ENCODE measurements at regions not wholly inside any gene's neighbourhood (a gene's known extent, or its start where the extent isn't known, plus 50 kb on each side); places are given as distances from the start of the nearest gene placed in this dataset.

DNA sequence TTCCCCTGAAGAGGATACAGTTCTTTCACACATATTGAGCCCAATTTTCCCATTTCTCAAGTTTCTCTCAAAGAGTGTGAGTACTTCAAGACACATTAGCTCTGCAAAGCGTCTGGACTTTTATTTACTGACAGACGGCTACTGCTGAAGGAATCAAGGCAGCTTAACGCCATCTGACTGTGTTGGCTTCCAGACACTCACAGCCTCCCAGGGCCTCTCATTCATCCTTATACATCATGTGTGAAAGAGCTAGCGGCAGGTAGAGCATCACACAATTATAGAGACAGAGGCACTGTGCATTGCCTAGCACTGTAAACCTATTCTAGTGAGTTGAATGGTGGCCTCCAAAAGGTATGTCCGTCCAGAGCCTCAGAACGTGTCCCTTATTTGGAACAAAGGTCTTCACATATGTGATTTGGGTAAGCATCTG is 284.1 kb upstream of the STT3B start:
- TF ChIP-seq, protein P1, sequence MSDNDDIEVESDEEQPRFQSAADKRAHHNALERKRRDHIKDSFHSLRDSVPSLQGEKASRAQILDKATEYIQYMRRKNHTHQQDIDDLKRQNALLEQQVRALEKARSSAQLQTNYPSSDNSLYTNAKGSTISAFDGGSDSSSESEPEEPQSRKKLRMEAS (IDR thresholded peaks at IDR 0.05): no peak
- TF ChIP-seq EZH2phosphoT487 (IDR thresholded peaks at IDR 0.05; ENCODE audit: borderline replicate concordance) (no peak), YY1 (IDR thresholded peaks at IDR 0.05; ENCODE audit: extremely low read depth, insufficient replicate concordance, low read depth, low read length) (no peak), POLR2AphosphoS5 (IDR thresholded peaks at IDR 0.05; ENCODE audit: low read depth, low read length) (no peak), TCF7L2 (IDR thresholded peaks at IDR 0.05; ENCODE audit: borderline replicate concordance, extremely low read depth, insufficient read depth, insufficient read length) (no peak), EGR1 (IDR thresholded peaks at IDR 0.05; ENCODE audit: low read depth) (no peak), FOSL1 (IDR thresholded peaks at IDR 0.05; ENCODE audit: low read depth) (no peak), EZH2 (IDR thresholded peaks at IDR 0.05) (no peak), SP1 (IDR thresholded peaks at IDR 0.05; ENCODE audit: low read depth) (no peak), ZNF274 (IDR thresholded peaks at IDR 0.05; ENCODE audit: low read depth, low read length) (no peak), POLR2A (IDR thresholded peaks at IDR 0.05; ENCODE audit: borderline replicate concordance, extremely low read depth, insufficient read depth, insufficient read length) (no peak), SIN3A (IDR thresholded peaks at IDR 0.05; ENCODE audit: low read depth) (no peak)
- TF ChIP-seq, protein P2, sequence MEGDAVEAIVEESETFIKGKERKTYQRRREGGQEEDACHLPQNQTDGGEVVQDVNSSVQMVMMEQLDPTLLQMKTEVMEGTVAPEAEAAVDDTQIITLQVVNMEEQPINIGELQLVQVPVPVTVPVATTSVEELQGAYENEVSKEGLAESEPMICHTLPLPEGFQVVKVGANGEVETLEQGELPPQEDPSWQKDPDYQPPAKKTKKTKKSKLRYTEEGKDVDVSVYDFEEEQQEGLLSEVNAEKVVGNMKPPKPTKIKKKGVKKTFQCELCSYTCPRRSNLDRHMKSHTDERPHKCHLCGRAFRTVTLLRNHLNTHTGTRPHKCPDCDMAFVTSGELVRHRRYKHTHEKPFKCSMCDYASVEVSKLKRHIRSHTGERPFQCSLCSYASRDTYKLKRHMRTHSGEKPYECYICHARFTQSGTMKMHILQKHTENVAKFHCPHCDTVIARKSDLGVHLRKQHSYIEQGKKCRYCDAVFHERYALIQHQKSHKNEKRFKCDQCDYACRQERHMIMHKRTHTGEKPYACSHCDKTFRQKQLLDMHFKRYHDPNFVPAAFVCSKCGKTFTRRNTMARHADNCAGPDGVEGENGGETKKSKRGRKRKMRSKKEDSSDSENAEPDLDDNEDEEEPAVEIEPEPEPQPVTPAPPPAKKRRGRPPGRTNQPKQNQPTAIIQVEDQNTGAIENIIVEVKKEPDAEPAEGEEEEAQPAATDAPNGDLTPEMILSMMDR (IDR thresholded peaks at IDR 0.05 in 2 of 3, conservative IDR thresholded peaks at IDR 0.05 in 1 of 3; ENCODE audit: borderline replicate concordance in 1 of 3, insufficient read depth in 1 of 3, low read depth in 2 of 3, low read length in 2 of 3): no peak
- TF ChIP-seq, protein P3, sequence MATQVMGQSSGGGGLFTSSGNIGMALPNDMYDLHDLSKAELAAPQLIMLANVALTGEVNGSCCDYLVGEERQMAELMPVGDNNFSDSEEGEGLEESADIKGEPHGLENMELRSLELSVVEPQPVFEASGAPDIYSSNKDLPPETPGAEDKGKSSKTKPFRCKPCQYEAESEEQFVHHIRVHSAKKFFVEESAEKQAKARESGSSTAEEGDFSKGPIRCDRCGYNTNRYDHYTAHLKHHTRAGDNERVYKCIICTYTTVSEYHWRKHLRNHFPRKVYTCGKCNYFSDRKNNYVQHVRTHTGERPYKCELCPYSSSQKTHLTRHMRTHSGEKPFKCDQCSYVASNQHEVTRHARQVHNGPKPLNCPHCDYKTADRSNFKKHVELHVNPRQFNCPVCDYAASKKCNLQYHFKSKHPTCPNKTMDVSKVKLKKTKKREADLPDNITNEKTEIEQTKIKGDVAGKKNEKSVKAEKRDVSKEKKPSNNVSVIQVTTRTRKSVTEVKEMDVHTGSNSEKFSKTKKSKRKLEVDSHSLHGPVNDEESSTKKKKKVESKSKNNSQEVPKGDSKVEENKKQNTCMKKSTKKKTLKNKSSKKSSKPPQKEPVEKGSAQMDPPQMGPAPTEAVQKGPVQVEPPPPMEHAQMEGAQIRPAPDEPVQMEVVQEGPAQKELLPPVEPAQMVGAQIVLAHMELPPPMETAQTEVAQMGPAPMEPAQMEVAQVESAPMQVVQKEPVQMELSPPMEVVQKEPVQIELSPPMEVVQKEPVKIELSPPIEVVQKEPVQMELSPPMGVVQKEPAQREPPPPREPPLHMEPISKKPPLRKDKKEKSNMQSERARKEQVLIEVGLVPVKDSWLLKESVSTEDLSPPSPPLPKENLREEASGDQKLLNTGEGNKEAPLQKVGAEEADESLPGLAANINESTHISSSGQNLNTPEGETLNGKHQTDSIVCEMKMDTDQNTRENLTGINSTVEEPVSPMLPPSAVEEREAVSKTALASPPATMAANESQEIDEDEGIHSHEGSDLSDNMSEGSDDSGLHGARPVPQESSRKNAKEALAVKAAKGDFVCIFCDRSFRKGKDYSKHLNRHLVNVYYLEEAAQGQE (IDR thresholded peaks at IDR 0.05; ENCODE audit: low read depth): no peak

Data from HCT116 (cell line).